IMR-90 (cell line): ENCODE measurements at regions not wholly inside any gene's neighbourhood (a gene's known extent, or its start where the extent isn't known, plus 50 kb on each side); places are given as distances from the start of the nearest gene placed in this dataset.
A peak's percentile ranks its signal among the peaks of the same experiment; 100 is the strongest.

Experiments used
- ATAC-seq: fragments of 200-7000 bp; cut with Tn5 transposase; 2 replicates; pipeline ENCODE4 v1.9.1; 2020; ENCODE audit warnings: low read depth, mild to moderate bottlenecking, moderate library complexity
- BruUV-seq: library from RNA; stranded (reverse); fragments of 400-500 nt; replicated peaks from 2 replicates; lab custom pipeline; 2021; lab: Mats Ljungman, UMichigan
- CTCF ChIA-PET: fragments of 300-600 bp; formaldehyde crosslinking; extraction: SDS; loops from one replicate; lab custom pipeline; 2021; ENCODE audit warnings: antibody characterized with exemption; lab: Yijun Ruan, JAX
- POLR2A ChIA-PET: fragments of 300-600 bp; sonication (Branson Sonifier 250); formaldehyde crosslinking; loops from one replicate; lab custom pipeline; 2022; ENCODE audit warnings: antibody characterized with exemption; ENCODE audit not compliant: unreplicated experiment; lab: Charles Lee
- DNase-seq: peaks from one replicate; pipeline ENCODE4 v3.0.0; 2013
- H2AFZ ChIP-seq: replicated peaks from 2 replicates; pipeline ENCODE3; 2013; ENCODE audit warnings: low read length, mild to moderate bottlenecking; ENCODE audit not compliant: poor library complexity
- H2AK5ac ChIP-seq: 2 replicates; pipeline ENCODE4 v1.6.1; 2013; ENCODE audit warnings: low read depth, low read length, inconsistent platforms
- H2AK9ac ChIP-seq: replicated peaks from 2 replicates; pipeline ENCODE3; 2013; ENCODE audit warnings: mild to moderate bottlenecking, low read depth, low read length, moderate library complexity; ENCODE audit not compliant: poor library complexity
- H2BK120ac ChIP-seq: 2 replicates; pipeline ENCODE4 v1.6.1; 2013; ENCODE audit warnings: low read depth, low read length, inconsistent platforms
- H2BK15ac ChIP-seq: 3 replicates; pipeline ENCODE4 v1.6.1; 2013; ENCODE audit warnings: low read depth, low read length, inconsistent platforms
- H2BK20ac ChIP-seq: 2 replicates; pipeline ENCODE4 v1.6.1; 2013; ENCODE audit warnings: low read depth, mild to moderate bottlenecking, inconsistent platforms, low read length, moderate library complexity
- H2BK5ac ChIP-seq: 2 replicates; pipeline ENCODE4 v1.6.1; 2013; ENCODE audit warnings: mild to moderate bottlenecking, low read depth, low read length, inconsistent platforms; ENCODE audit not compliant: poor library complexity, severe bottlenecking
- H3K14ac ChIP-seq: replicated peaks from 2 replicates; pipeline ENCODE4 v1.6.1; 2013; ENCODE audit warnings: low read depth, low read length, inconsistent platforms
- H3K18ac ChIP-seq: 2 replicates; pipeline ENCODE4 v1.6.1; 2013; ENCODE audit warnings: low read depth, low read length, control low read depth
- H3K23ac ChIP-seq: 2 replicates; pipeline ENCODE4 v1.6.1; 2013; ENCODE audit warnings: low read depth, low read length, inconsistent platforms
- H3K27ac ChIP-seq: 2 replicates; pipeline ENCODE4 v1.5.1; 2013; ENCODE audit warnings: mild to moderate bottlenecking, control low read depth, low read length; ENCODE audit not compliant: insufficient read depth
- H3K27me3 ChIP-seq: 2 replicates; pipeline ENCODE4 v1.6.1; 2013; ENCODE audit warnings: low read length; ENCODE audit not compliant: control insufficient read depth, insufficient read depth
- H3K36me3 ChIP-seq: 2 replicates; pipeline ENCODE4 v1.6.1; 2013; ENCODE audit warnings: low read length, mixed read lengths; ENCODE audit not compliant: control insufficient read depth, insufficient read depth
- H3K4ac ChIP-seq: 2 replicates; pipeline ENCODE4 v1.6.1; 2013; ENCODE audit warnings: low read depth, low read length, inconsistent platforms
- H3K4me1 ChIP-seq: 2 replicates; pipeline ENCODE4 v1.6.1; 2013; ENCODE audit warnings: low read length, mixed read lengths; ENCODE audit not compliant: control insufficient read depth, insufficient read depth
- H3K4me2 ChIP-seq: 2 replicates; pipeline ENCODE4 v1.6.1; 2013; ENCODE audit warnings: low read depth, mild to moderate bottlenecking, control low read depth, low read length, moderate library complexity
- H3K4me3 ChIP-seq: 2 replicates; pipeline ENCODE4 v1.5.1; 2013; ENCODE audit warnings: low read depth, mild to moderate bottlenecking, control low read depth, low read length, moderate library complexity; ENCODE audit not compliant: insufficient read depth
- H3K56ac ChIP-seq: 2 replicates; pipeline ENCODE4 v1.6.1; 2013; ENCODE audit warnings: low read length, inconsistent platforms; ENCODE audit not compliant: insufficient read depth; ENCODE audit errors: extremely low read depth
- H3K79me1 ChIP-seq, 2 experiments: 2 replicates each; pipeline ENCODE4 v1.6.1; 2013; ENCODE audit warnings: low read length in 2 of 2, inconsistent platforms in 1 of 2, low read depth in 1 of 2
- H3K9ac ChIP-seq: 2 replicates; pipeline ENCODE4 v1.6.1; 2013; ENCODE audit warnings: low read depth, low read length, control low read depth
- H3K9me1 ChIP-seq: 2 replicates; pipeline ENCODE4 v1.6.1; 2013; ENCODE audit warnings: low read length, inconsistent platforms; ENCODE audit not compliant: insufficient read depth
- H3K9me3 ChIP-seq: 2 replicates; pipeline ENCODE4 v1.6.1; 2013; ENCODE audit warnings: low read length; ENCODE audit not compliant: control insufficient read depth, insufficient read depth
- H4K20me1 ChIP-seq: 2 replicates; pipeline ENCODE4 v1.6.1; 2013; ENCODE audit warnings: low read length, inconsistent platforms; ENCODE audit not compliant: insufficient read depth
- H4K5ac ChIP-seq: 2 replicates; pipeline ENCODE4 v1.6.1; 2013; ENCODE audit warnings: mild to moderate bottlenecking, low read depth, low read length, control low read depth
- H4K8ac ChIP-seq, 2 experiments: 2 replicates each; pipeline ENCODE4 v1.6.1; 2013; ENCODE audit warnings: low read depth in 2 of 2, low read length in 2 of 2, control low read depth in 1 of 2, inconsistent platforms in 1 of 2
- H4K91ac ChIP-seq: 2 replicates; pipeline ENCODE4 v1.6.1; 2013; ENCODE audit warnings: low read depth, low read length, inconsistent platforms; ENCODE audit not compliant: insufficient read depth
- CEBPB ChIP-seq: IDR thresholded peaks from 2 replicates; pipeline ENCODE4 v1.6.1; 2012; ENCODE audit warnings: low read depth, low read length, improper control_type of control experiment
- CHD1 ChIP-seq: IDR thresholded peaks from 2 replicates; pipeline ENCODE4 v1.6.1; 2012; ENCODE audit warnings: low read depth, low read length, improper control_type of control experiment
- ELK1 ChIP-seq: fragments of 150-350 bp; IDR thresholded peaks from 2 replicates; pipeline ENCODE4 v1.6.1; 2016; ENCODE audit warnings: low read depth, mild to moderate bottlenecking, low read length, moderate library complexity, borderline replicate concordance
- MXI1 ChIP-seq: IDR thresholded peaks from 2 replicates; pipeline ENCODE4 v1.6.1; 2012; ENCODE audit warnings: low read depth, mild to moderate bottlenecking, low read length, moderate library complexity, borderline replicate concordance
- POLR2A ChIP-seq: IDR thresholded peaks from 2 replicates; pipeline ENCODE4 v1.6.1; 2012; ENCODE audit warnings: mild to moderate bottlenecking, low read depth, low read length
- RAD21 ChIP-seq: IDR thresholded peaks from 2 replicates; pipeline ENCODE4 v1.6.1; 2012; ENCODE audit warnings: low read length, improper control_type of control experiment
- RFX5 ChIP-seq: IDR thresholded peaks from 2 replicates; pipeline ENCODE4 v1.8.0; 2012; ENCODE audit warnings: low read depth, mild to moderate bottlenecking, low read length, moderate library complexity
- SMC3 ChIP-seq: fragments of 150-350 bp; IDR thresholded peaks from 2 replicates; pipeline ENCODE4 v1.6.1; 2016; ENCODE audit warnings: low read depth, mild to moderate bottlenecking, antibody characterized with exemption, low read length, moderate library complexity
- USF2 ChIP-seq: fragments of 150-350 bp; IDR thresholded peaks from 2 replicates; pipeline ENCODE4 v1.6.1; 2017; ENCODE audit warnings: mild to moderate bottlenecking, antibody characterized with exemption, low read length, low read depth
- WGBS, 2 experiments: methylation state at CpG; one replicate each; pipeline versions ENCODE4 v1.1.5 to v1.1.7; 2013; ENCODE audit warnings: missing lambda C conversion rate in 2 of 2; ENCODE audit not compliant: insufficient read length in 1 of 2; ENCODE audit errors: extremely low coverage in 2 of 2; 5-methylcytosine and 5-hydroxymethylcytosine counted together
- dilution Hi-C: fragments of 300-500 bp; cut with HindIII; formaldehyde crosslinking; loops from one replicate; pipeline ENCODE4 v1.14.3; 2018; ENCODE audit warnings: low sequenced_read_pairs; ENCODE audit not compliant: unreplicated experiment
- in situ Hi-C: fragments of 300-500 bp; cut with MboI; formaldehyde crosslinking; loops from 3 replicates; pipeline ENCODE4 v1.14.3; 2019; ENCODE audit warnings: low sequenced_read_pairs, inconsistent platforms, mixed read lengths
- intact Hi-C: fragments of 100-400 bp; cut with micrococcal nuclease; formaldehyde crosslinking; loops from 2 replicates; pipeline ENCODE4 v1.10.0; 2022
- TF ChIP-seq, protein P1 (sequence below): conservative IDR thresholded peaks from 2 replicates; pipeline ENCODE4 v1.5.1; 2012; ENCODE audit warnings: mild to moderate bottlenecking, low read depth, low read length, improper control_type of control experiment

DNA sequence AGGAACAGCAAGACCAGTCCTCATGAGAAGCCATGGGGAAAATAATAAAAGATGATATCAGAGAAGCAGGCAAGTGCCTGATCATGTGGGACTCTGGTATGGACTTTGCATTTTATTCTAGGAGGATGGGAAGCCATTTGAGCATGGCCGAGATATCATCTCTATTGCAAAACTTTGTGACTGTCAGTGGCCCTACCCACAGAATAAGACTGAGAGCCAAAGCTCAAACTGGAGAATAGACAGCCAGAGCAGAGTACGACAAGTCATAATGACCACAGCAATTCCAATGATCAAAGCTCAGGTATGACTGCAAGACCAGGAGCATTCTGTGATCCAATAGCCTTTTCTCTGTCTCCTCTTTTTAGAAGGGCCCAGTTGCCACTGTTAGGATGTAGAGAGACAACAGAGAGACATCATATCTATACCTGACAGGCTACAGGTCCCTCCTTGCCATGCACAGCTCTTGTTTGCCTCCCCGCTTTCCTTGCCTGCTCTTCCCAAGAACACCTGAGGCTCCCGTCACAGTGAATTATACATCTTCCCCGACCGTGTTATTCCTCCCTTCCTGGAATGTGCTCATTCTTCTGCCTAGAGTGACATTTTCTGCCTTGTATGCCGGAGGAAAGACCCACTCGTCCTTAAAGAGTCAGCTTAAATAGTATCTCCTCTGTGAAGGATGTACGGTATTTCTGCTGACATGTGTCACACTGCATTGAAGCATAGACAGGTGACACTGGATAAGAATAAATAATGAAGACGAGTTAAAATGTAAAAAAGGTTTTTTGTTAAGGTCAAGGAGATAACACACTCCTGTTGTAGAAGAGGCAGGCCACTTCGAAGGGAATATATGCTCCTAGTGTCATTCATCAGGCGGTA lies 248.7 kb upstream of the MAP3K1 start:
- ATAC-seq (no peak), DNase-seq (no peak)
- peaks cover 4% of the 10 kb centered on the region; the same call in 1 of the 2 replicates for H3K9me1 ChIP-seq
- H3K9ac ChIP-seq: no peak overlapping the region
- H3K23ac ChIP-seq: no peak overlapping the region
- H3K79me1 ChIP-seq: no peaks in the 10 kb centered on the region
- H3K4ac ChIP-seq: no peak overlapping the region
- H3K27me3 ChIP-seq: no peaks in the 10 kb centered on the region
- H3K9me3 ChIP-seq: no peaks in the 10 kb centered on the region
- dilution Hi-C loops (no loop called here), in situ Hi-C loops (no loop called here), intact Hi-C loops (loop anchor here (5.0 kb wide), 2 partner anchors 251 to 294 kb away; partner anchors contain the start of gene MAP3K1)
- POLR2A ChIA-PET: no interaction called here
- WGBS, 2 experiments: 86% methylated on average over 4 of the region's 12 CpGs; no CpG with 5 or more reads in 1 of the 2 experiments
- H3K56ac ChIP-seq: no peak overlapping the region
- peak overlapping the region; percentile 26; the same call in 1 of the 2 replicates for H3K18ac ChIP-seq
- no TSS peak for BruUV-seq
- H2BK120ac ChIP-seq: no peak overlapping the region; the same call in 1 of the 2 replicates
- H4K20me1 ChIP-seq: no peaks in the 10 kb centered on the region
- peak overlapping the region; percentile 14; the same call in 1 of the 3 replicates for H2BK15ac ChIP-seq
- no peak overlapping the region for H2BK5ac ChIP-seq
- 0 out of 2 replicates have a peak overlapping the region, but pooled peaks have one; percentile 33 for H2AK5ac ChIP-seq
- H3K4me2 ChIP-seq: no peak overlapping the region
- no peak overlapping the region for H3K14ac ChIP-seq
- no peak overlapping the region for H2AK9ac ChIP-seq
- H3K27ac ChIP-seq: no peak overlapping the region
- H4K8ac ChIP-seq: no peak overlapping the region
- H3K36me3 ChIP-seq: no peaks in the 10 kb centered on the region
- no peak overlapping the region for H3K4me3 ChIP-seq
- no peak for TF ChIP-seq MXI1
- no peak for TF ChIP-seq RAD21
- TF ChIP-seq CEBPB: no peak
- no peak for TF ChIP-seq POLR2A
- no peak for TF ChIP-seq CHD1
- no peak for TF ChIP-seq SMC3
- no peak for TF ChIP-seq RFX5
- no peak for TF ChIP-seq USF2
- TF ChIP-seq, protein P1, sequence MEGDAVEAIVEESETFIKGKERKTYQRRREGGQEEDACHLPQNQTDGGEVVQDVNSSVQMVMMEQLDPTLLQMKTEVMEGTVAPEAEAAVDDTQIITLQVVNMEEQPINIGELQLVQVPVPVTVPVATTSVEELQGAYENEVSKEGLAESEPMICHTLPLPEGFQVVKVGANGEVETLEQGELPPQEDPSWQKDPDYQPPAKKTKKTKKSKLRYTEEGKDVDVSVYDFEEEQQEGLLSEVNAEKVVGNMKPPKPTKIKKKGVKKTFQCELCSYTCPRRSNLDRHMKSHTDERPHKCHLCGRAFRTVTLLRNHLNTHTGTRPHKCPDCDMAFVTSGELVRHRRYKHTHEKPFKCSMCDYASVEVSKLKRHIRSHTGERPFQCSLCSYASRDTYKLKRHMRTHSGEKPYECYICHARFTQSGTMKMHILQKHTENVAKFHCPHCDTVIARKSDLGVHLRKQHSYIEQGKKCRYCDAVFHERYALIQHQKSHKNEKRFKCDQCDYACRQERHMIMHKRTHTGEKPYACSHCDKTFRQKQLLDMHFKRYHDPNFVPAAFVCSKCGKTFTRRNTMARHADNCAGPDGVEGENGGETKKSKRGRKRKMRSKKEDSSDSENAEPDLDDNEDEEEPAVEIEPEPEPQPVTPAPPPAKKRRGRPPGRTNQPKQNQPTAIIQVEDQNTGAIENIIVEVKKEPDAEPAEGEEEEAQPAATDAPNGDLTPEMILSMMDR: no peak
- TF ChIP-seq ELK1: no peak
- H2AFZ ChIP-seq: no peak overlapping the region
- H4K91ac ChIP-seq: no peak overlapping the region
- CTCF ChIA-PET: interaction anchor here (0.6 kb wide), 1 partner anchor 45 kb away, joined by 3 read pairs; no protein-coding TSS in a partner anchor
- H4K5ac ChIP-seq: no peak overlapping the region
- H3K4me1 ChIP-seq: peaks cover 10% of the 10 kb centered on the region
- H2BK20ac ChIP-seq: no peak overlapping the region
